SU-DHL-6 (cell line): ENCODE measurements at regions not wholly inside any gene's neighbourhood (a gene's known extent, or its start where the extent isn't known, plus 50 kb on each side); places are given as distances from the start of the nearest gene placed in this dataset.

Source experiments
- H2AFZ ChIP-seq: fragments of 200-600 bp; sonication (generic); 2 replicates; pipeline ENCODE4 v1.6.1; 2014; ENCODE audit warnings: low read depth, mild to moderate bottlenecking, moderate library complexity, mixed read lengths, antibody characterized with exemption, low read length; ENCODE audit not compliant: severe bottlenecking
- H3F3A ChIP-seq: fragments of 200-600 bp; shearing (Covaris generic); 2 replicates; pipeline ENCODE4 v1.6.0; 2016; ENCODE audit warnings: antibody characterized with exemption, mild to moderate bottlenecking; ENCODE audit not compliant: insufficient read depth
- H3K27ac ChIP-seq: fragments of 200-600 bp; sonication (generic); 2 replicates; pipeline ENCODE4 v1.5.1; 2016; ENCODE audit warnings: low read depth, mild to moderate bottlenecking, low read length, moderate library complexity, mixed read lengths
- H3K27me3 ChIP-seq: fragments of 200-600 bp; sonication (generic), shearing (Covaris generic); 2 replicates; pipeline ENCODE4 v1.6.0; 2014; ENCODE audit warnings: mild to moderate bottlenecking, low read length
- H3K36me3 ChIP-seq: fragments of 200-600 bp; sonication (generic); 2 replicates; pipeline ENCODE4 v1.6.1; 2014; ENCODE audit warnings: mild to moderate bottlenecking, low read length, mixed read lengths
- H3K4me2 ChIP-seq: fragments of 300-600, 200-600 bp; shearing (Covaris generic), sonication (generic); 2 replicates; pipeline ENCODE4 v1.6.0; 2014; ENCODE audit warnings: low read length, low read depth, mild to moderate bottlenecking; ENCODE audit not compliant: poor library complexity, severe bottlenecking
- H3K4me3 ChIP-seq: fragments of 200-600 bp; sonication (generic); 2 replicates; pipeline ENCODE4 v1.5.1; 2014; ENCODE audit warnings: antibody characterized with exemption, low read length, mild to moderate bottlenecking, mixed read lengths; ENCODE audit not compliant: insufficient read depth, poor library complexity, severe bottlenecking
- H3K79me2 ChIP-seq: fragments of 200-600 bp; sonication (generic); 2 replicates; pipeline ENCODE4 v1.6.1; 2014; ENCODE audit warnings: mild to moderate bottlenecking, low read length, moderate library complexity; ENCODE audit not compliant: insufficient read depth
- H3K9ac ChIP-seq: fragments of 200-600 bp; sonication (generic); 2 replicates; pipeline ENCODE4 v1.7.0; 2014; ENCODE audit warnings: mild to moderate bottlenecking, low read length
- H3K9me2 ChIP-seq: fragments of 200-600 bp; sonication (generic); replicated peaks from 2 replicates; pipeline ENCODE4 v1.6.1; 2014; ENCODE audit warnings: low read length; ENCODE audit not compliant: insufficient read depth
- H3K9me3 ChIP-seq: fragments of 200-600 bp; sonication (generic); 2 replicates; pipeline ENCODE4 v1.6.1; 2014; ENCODE audit warnings: low read length, mixed read lengths; ENCODE audit not compliant: insufficient read depth
- H4K20me1 ChIP-seq: fragments of 200-600 bp; sonication (generic); 2 replicates; pipeline ENCODE4 v1.6.1; 2014; ENCODE audit warnings: low read depth, mild to moderate bottlenecking, antibody characterized with exemption, low read length, moderate library complexity, mixed read lengths
- CTCF ChIP-seq: fragments of 200-600 bp; sonication (generic); IDR thresholded peaks from one replicate; pipeline ENCODE4 v1.5.1; 2017; ENCODE audit warnings: antibody characterized with exemption, mild to moderate bottlenecking, low read length, moderate library complexity; ENCODE audit not compliant: insufficient read depth, poor library complexity, severe bottlenecking
- EZH2phosphoT487 ChIP-seq: fragments of 200-600 bp; sonication (generic), shearing (Covaris generic); conservative IDR thresholded peaks from 2 replicates; pipeline ENCODE4 v1.6.1; 2018; ENCODE audit warnings: mild to moderate bottlenecking, antibody characterized with exemption, low read length, moderate library complexity, mixed read lengths

- Histone ChIP-seq H3K4me2 (no peak overlapping the region), H3K4me3 (no peak overlapping the region), H2AFZ (no peak overlapping the region), H3K9ac (no peak overlapping the region), H3K9me2 (no peaks in the 10 kb centered on the region), H3K27me3 (no peaks in the 10 kb centered on the region), H4K20me1 (no peaks in the 10 kb centered on the region), H3K36me3 (no peaks in the 10 kb centered on the region), H3K79me2 (no peaks in the 10 kb centered on the region), H3F3A (no peaks in the 10 kb centered on the region), H3K27ac (no peak overlapping the region), H3K9me3 (no peaks in the 10 kb centered on the region)
- TF ChIP-seq CTCF (no peak), EZH2phosphoT487 (no peak)
Measured at GRCh38 chr10:36373424-36374096, 731.5 kb upstream of the FZD8 start.

- Histone ChIP-seq H3K27ac (no peak overlapping the region), H3K27me3 (no peaks in the 10 kb centered on the region), H3K9me3 (no peaks in the 10 kb centered on the region), H3K79me2 (no peaks in the 10 kb centered on the region), H3K4me3 (no peak overlapping the region), H3K9ac (no peak overlapping the region), H4K20me1 (no peaks in the 10 kb centered on the region), H3K36me3 (no peaks in the 10 kb centered on the region), H2AFZ (no peak overlapping the region), H3K9me2 (no peaks in the 10 kb centered on the region), H3K4me2 (no peak overlapping the region), H3F3A (no peaks in the 10 kb centered on the region)
- TF ChIP-seq EZH2phosphoT487 (no peak), CTCF (no peak)
Measured at GRCh38 chr10:36367362-36367761, 725.3 kb upstream of the FZD8 start.

- no peak overlapping the region for H3K4me3 ChIP-seq
- no peaks in the 10 kb centered on the region for H3K27me3 ChIP-seq
- no peaks in the 10 kb centered on the region for H3K79me2 ChIP-seq
- no peaks in the 10 kb centered on the region for H3F3A ChIP-seq
- H3K27ac ChIP-seq, result no peak overlapping the region
- no peak for TF ChIP-seq EZH2phosphoT487
- TF ChIP-seq CTCF, result no peak
- no peaks in the 10 kb centered on the region for H4K20me1 ChIP-seq
- no peak overlapping the region for H3K4me2 ChIP-seq
- no peak overlapping the region for H2AFZ ChIP-seq
- no peaks in the 10 kb centered on the region for H3K9me2 ChIP-seq
- no peak overlapping the region for H3K9ac ChIP-seq
- no peaks in the 10 kb centered on the region for H3K36me3 ChIP-seq
- H3K9me3 ChIP-seq, result no peaks in the 10 kb centered on the region
Measured at GRCh38 chr10:36366843-36367242, 724.7 kb upstream of the FZD8 start.
